HCT116 (cell line): ENCODE measurements at regions not wholly inside any gene's neighbourhood (a gene's known extent, or its start where the extent isn't known, plus 50 kb on each side); places are given as distances from the start of the nearest gene placed in this dataset.

Experiments used
- ATAC-seq: fragments of 200-7000 bp; cut with Tn5 transposase; 2 replicates; pipeline ENCODE4 v1.9.1; 2020; ENCODE audit warnings: mild to moderate bottlenecking, moderate library complexity
- BruUV-seq: library from RNA; stranded (reverse); fragments of 400-500 nt; replicated peaks from 2 replicates; lab custom pipeline; 2021; lab: Mats Ljungman, UMichigan
- CTCF ChIA-PET: fragments of 300-600 bp; sonication (Branson Sonifier 250); formaldehyde crosslinking; loops from one replicate; lab custom pipeline; 2021; ENCODE audit warnings: antibody characterized with exemption; lab: Charles Lee
- POLR2A ChIA-PET: fragments of 300-600, 350-600 bp; sonication (Branson Sonifier 250); formaldehyde crosslinking; loops from one replicate; lab custom pipeline; 2021; ENCODE audit warnings: antibody characterized with exemption; lab: Charles Lee
- RAD21 ChIA-PET, 2 experiments: fragments of 300-600 bp; sonication (Branson Sonifier 250); formaldehyde crosslinking; loops; one replicate each; lab custom pipeline; 2023; ENCODE audit warnings: low total read pairs in 2 of 2; ENCODE audit not compliant: uncharacterized antibody in 2 of 2, unreplicated experiment in 2 of 2, low non-redundant PET in 1 of 2; lab: Charles Lee
- DNase-seq: peaks from one replicate; pipeline ENCODE4 v3.0.0-alpha.2; 2010; ENCODE audit warnings: low read depth, low spot score
- H2AFZ ChIP-seq: fragments of 200-600 bp; shearing (Covaris generic), sonication (generic); 2 replicates; pipeline ENCODE4 v1.6.1; 2017; ENCODE audit warnings: low read depth, mixed run types, mixed read lengths, antibody characterized with exemption, low read length; ENCODE audit not compliant: poor library complexity, severe bottlenecking
- H3K27ac ChIP-seq: 2 replicates; pipeline ENCODE4 v1.5.1; 2012; ENCODE audit warnings: low read depth, low read length
- H3K27me3 ChIP-seq: fragments of 200-600 bp; sonication (generic); 2 replicates; pipeline ENCODE4 v1.6.1; 2016; ENCODE audit warnings: mixed run types, low read length, mixed read lengths; ENCODE audit not compliant: insufficient read depth
- H3K36me3 ChIP-seq, 2 experiments: fragments of 200-500 bp in 1 of 2; fragments of 200-600 bp in 1 of 2; sonication (Bioruptor generic) in 1 of 2; sonication (generic) in 1 of 2; 2 replicates each; pipeline versions ENCODE4 v1.5.1 to v1.6.1; 2014 to 2016; ENCODE audit warnings: low read length in 2 of 2, inconsistent platforms in 1 of 2, mixed read lengths in 1 of 2, mixed run types in 1 of 2; ENCODE audit not compliant: insufficient read depth in 2 of 2, control insufficient read depth in 1 of 2
- H3K4me1 ChIP-seq, 2 experiments: fragments of 200-600 bp in 1 of 2; sonication (generic) in 1 of 2; 2 replicates each; pipeline versions ENCODE4 v1.5.1 to v1.6.1; 2012 to 2017; ENCODE audit warnings: low read length in 2 of 2, inconsistent platforms in 1 of 2, mild to moderate bottlenecking in 1 of 2, mixed read lengths in 1 of 2, mixed run types in 1 of 2, moderate library complexity in 1 of 2; ENCODE audit not compliant: insufficient read depth in 2 of 2, control insufficient read depth in 1 of 2
- H3K4me2 ChIP-seq: fragments of 200-600 bp; sonication (generic); 2 replicates; pipeline ENCODE4 v1.6.1; 2017; ENCODE audit warnings: mixed run types, low read length, mixed read lengths
- H3K4me3 ChIP-seq, 2 experiments: fragments of 200-600 bp in 1 of 2; sonication (generic) in 1 of 2; replicated peaks in 1 of 2; 2 replicates each; pipeline ENCODE4 v1.5.1; 2011 to 2016; ENCODE audit warnings: low read length in 2 of 2, control low read depth in 1 of 2, low read depth in 1 of 2, mild to moderate bottlenecking in 1 of 2, mixed read lengths in 1 of 2, mixed run types in 1 of 2
- H3K79me2 ChIP-seq: fragments of 200-600 bp; sonication (generic); 2 replicates; pipeline ENCODE4 v1.6.1; 2017; ENCODE audit warnings: mild to moderate bottlenecking, mixed run types, low read length, moderate library complexity, mixed read lengths; ENCODE audit not compliant: insufficient read depth
- H3K9ac ChIP-seq: fragments of 200-600 bp; sonication (generic); 2 replicates; pipeline ENCODE4 v1.6.1; 2016; ENCODE audit warnings: low read length, mixed read lengths
- H3K9me2 ChIP-seq: fragments of 200-600 bp; sonication (generic), shearing (Covaris generic); 2 replicates; pipeline ENCODE4 v1.6.1; 2017; ENCODE audit warnings: mixed run types, mild to moderate bottlenecking, moderate library complexity; ENCODE audit not compliant: insufficient read depth
- H3K9me3 ChIP-seq, 2 experiments: fragments of 200-500 bp in 1 of 2; fragments of 200-600 bp in 1 of 2; sonication (Bioruptor generic) in 1 of 2; sonication (generic) in 1 of 2; 2 replicates each; pipeline ENCODE4 v1.6.1; 2014 to 2017; ENCODE audit warnings: low read length in 2 of 2, mixed read lengths in 2 of 2, inconsistent platforms in 1 of 2, low read depth in 1 of 2, mild to moderate bottlenecking in 1 of 2, mixed run types in 1 of 2, moderate library complexity in 1 of 2; ENCODE audit not compliant: control insufficient read depth in 1 of 2, insufficient read depth in 1 of 2
- H4K20me1 ChIP-seq: fragments of 200-600 bp; sonication (generic), shearing (Covaris generic); 2 replicates; pipeline ENCODE4 v1.6.1; 2017; ENCODE audit warnings: mixed run types, mild to moderate bottlenecking, moderate library complexity; ENCODE audit not compliant: insufficient read depth
- CBX3 ChIP-seq: IDR thresholded peaks from 2 replicates; pipeline ENCODE4 v1.6.1; 2012; ENCODE audit warnings: low read depth
- CEBPB ChIP-seq: IDR thresholded peaks from 2 replicates; pipeline ENCODE4 v1.6.1; 2012; ENCODE audit warnings: low read depth
- CTCF ChIP-seq, 3 experiments: fragments of 200-600 bp in 1 of 3; sonication (generic) in 1 of 3; IDR thresholded peaks in 2 of 3; conservative IDR thresholded peaks in 1 of 3; 2 replicates each; pipeline ENCODE4 v1.5.1; 2012 to 2017; ENCODE audit warnings: low read depth in 2 of 3, low read length in 2 of 3, antibody characterized with exemption in 1 of 3, borderline replicate concordance in 1 of 3, control low read depth in 1 of 3, mild to moderate bottlenecking in 1 of 3, mixed read lengths in 1 of 3, mixed run types in 1 of 3, moderate library complexity in 1 of 3; ENCODE audit not compliant: insufficient read depth in 1 of 3
- EGR1 ChIP-seq: IDR thresholded peaks from 2 replicates; pipeline ENCODE4 v1.6.1; 2012; ENCODE audit warnings: low read depth
- EZH2 ChIP-seq: fragments of 200-600 bp; sonication (generic); IDR thresholded peaks from 2 replicates; pipeline ENCODE4 v1.6.1; 2017; ENCODE audit warnings: antibody characterized with exemption, mixed run types
- FOSL1 ChIP-seq: IDR thresholded peaks from 2 replicates; pipeline ENCODE4 v1.6.1; 2012; ENCODE audit warnings: low read depth
- JUND ChIP-seq: IDR thresholded peaks from 2 replicates; pipeline ENCODE4 v1.6.1; 2012
- MAX ChIP-seq: IDR thresholded peaks from 2 replicates; pipeline ENCODE4 v1.6.1; 2012
- POLR2AphosphoS5 ChIP-seq: IDR thresholded peaks from 2 replicates; pipeline ENCODE4 v1.6.1; 2011; ENCODE audit warnings: mild to moderate bottlenecking, low read depth, low read length, moderate library complexity
- RAD21 ChIP-seq: IDR thresholded peaks from 2 replicates; pipeline ENCODE4 v1.6.1; 2012; ENCODE audit warnings: low read depth, mild to moderate bottlenecking
- SP1 ChIP-seq: IDR thresholded peaks from 2 replicates; pipeline ENCODE4 v1.6.1; 2012; ENCODE audit warnings: low read depth
- SRF ChIP-seq: IDR thresholded peaks from 2 replicates; pipeline ENCODE4 v1.6.1; 2012; ENCODE audit warnings: low read depth
- ZBTB33 ChIP-seq: IDR thresholded peaks from 2 replicates; pipeline ENCODE4 v1.6.1; 2011; ENCODE audit warnings: mild to moderate bottlenecking, low read length, moderate library complexity; ENCODE audit not compliant: insufficient replicate concordance; ENCODE audit errors: extremely low read depth
- ZNF274 ChIP-seq: fragments of 200-500 bp; sonication (Bioruptor generic); IDR thresholded peaks from 2 replicates; pipeline ENCODE4 v1.6.1; 2014; ENCODE audit warnings: mild to moderate bottlenecking, low read depth, low read length, inconsistent platforms
- intact Hi-C: fragments of 100-400 bp; cut with micrococcal nuclease; formaldehyde crosslinking; loops from 2 replicates; pipeline ENCODE4 v1.10.0; 2022
- TF ChIP-seq, protein P1 (sequence below): IDR thresholded peaks from 2 replicates; pipeline ENCODE4 v1.6.1; 2012; ENCODE audit warnings: low read depth
- TF ChIP-seq, protein P2 (sequence below): IDR thresholded peaks from 2 replicates; pipeline ENCODE4 v1.6.1; 2012

DNA sequence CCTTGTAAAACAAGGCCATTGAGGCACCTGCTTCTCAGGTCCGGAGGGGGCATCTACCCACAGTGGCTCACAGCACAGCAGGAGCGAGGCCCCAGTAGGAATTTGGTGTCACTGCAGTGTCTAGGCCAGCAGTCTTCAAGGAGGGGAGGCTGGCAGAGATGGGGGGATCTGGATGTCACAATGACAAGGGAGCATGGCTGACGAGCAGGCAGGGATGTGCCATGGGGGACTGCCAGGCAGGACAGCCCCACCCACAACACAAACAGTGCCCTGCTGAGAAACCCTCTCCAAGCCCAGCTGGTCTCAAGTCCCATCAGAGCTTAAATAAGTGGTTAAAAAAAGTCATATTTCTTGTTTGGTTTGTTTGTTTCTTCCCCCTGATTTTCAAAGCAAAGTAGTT is 121.0 kb upstream of the ZNF716 start (continued):
- no peak for TF ChIP-seq CBX3
- no peak for TF ChIP-seq MAX
- TF ChIP-seq CEBPB, result no peak
- TF ChIP-seq JUND, result no peak
- TF ChIP-seq SP1, result no peak
- TF ChIP-seq EZH2, result no peak
- TF ChIP-seq, all 23 proteins: peak for 0

DNA sequence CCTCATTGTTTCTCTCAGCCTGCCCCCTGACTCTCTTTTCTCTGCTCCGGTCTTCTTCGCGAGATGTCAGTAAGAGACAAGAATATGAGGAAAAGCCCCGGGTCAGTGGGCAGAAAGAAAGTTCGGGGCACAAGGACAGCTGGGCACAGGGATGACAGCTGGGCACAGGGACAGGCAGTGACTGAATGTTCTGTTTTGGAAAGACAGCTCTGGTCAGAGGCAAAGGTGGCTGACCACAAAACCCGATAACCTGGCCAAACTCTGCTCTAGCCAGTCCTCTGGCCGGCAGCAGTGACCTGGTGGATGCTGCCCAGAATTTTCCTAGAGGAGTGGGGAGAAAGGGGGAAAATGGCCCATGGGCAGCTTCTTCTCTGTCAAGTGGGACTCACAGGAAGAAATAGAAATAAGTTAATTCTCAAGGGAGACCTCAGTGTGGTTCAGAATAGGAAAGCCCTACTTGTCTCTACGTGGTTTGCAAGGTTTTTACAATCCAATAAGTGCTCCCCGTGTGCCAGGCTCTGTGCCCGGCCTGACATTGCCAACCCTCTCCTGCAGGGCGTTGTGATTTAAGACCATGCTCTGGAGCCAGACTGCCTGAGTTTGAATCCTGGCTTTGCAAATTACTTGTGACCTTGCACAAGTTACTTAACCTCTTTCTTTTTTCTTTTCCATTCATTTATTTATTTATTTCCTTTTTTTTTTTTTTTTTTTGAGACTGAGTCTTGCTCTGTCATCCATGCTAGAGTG is 110.6 kb upstream of the ZNF716 start:
- no TSS peak for BruUV-seq
- TF ChIP-seq, protein P1, sequence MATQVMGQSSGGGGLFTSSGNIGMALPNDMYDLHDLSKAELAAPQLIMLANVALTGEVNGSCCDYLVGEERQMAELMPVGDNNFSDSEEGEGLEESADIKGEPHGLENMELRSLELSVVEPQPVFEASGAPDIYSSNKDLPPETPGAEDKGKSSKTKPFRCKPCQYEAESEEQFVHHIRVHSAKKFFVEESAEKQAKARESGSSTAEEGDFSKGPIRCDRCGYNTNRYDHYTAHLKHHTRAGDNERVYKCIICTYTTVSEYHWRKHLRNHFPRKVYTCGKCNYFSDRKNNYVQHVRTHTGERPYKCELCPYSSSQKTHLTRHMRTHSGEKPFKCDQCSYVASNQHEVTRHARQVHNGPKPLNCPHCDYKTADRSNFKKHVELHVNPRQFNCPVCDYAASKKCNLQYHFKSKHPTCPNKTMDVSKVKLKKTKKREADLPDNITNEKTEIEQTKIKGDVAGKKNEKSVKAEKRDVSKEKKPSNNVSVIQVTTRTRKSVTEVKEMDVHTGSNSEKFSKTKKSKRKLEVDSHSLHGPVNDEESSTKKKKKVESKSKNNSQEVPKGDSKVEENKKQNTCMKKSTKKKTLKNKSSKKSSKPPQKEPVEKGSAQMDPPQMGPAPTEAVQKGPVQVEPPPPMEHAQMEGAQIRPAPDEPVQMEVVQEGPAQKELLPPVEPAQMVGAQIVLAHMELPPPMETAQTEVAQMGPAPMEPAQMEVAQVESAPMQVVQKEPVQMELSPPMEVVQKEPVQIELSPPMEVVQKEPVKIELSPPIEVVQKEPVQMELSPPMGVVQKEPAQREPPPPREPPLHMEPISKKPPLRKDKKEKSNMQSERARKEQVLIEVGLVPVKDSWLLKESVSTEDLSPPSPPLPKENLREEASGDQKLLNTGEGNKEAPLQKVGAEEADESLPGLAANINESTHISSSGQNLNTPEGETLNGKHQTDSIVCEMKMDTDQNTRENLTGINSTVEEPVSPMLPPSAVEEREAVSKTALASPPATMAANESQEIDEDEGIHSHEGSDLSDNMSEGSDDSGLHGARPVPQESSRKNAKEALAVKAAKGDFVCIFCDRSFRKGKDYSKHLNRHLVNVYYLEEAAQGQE, result no peak
- no peak for TF ChIP-seq JUND
- no peak for TF ChIP-seq SP1
- TF ChIP-seq CTCF (IDR thresholded peaks at IDR 0.05 in 2 of 3, conservative IDR thresholded peaks at IDR 0.05 in 1 of 3; ENCODE audit: borderline replicate concordance in 1 of 3, insufficient read depth in 1 of 3, low read depth in 2 of 3, low read length in 2 of 3), result no peak
- TF ChIP-seq MAX, result no peak
- TF ChIP-seq RAD21, result no peak
- TF ChIP-seq SRF, result no peak
- TF ChIP-seq EGR1, result no peak
- TF ChIP-seq FOSL1, result no peak
- no peak for TF ChIP-seq ZNF274
- TF ChIP-seq ZBTB33, result no peak
- TF ChIP-seq, protein P2, sequence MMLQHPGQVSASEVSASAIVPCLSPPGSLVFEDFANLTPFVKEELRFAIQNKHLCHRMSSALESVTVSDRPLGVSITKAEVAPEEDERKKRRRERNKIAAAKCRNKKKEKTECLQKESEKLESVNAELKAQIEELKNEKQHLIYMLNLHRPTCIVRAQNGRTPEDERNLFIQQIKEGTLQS, result no peak
- TF ChIP-seq EZH2, result no peak
- TF ChIP-seq POLR2AphosphoS5, result no peak

More for the DNA sequence above, 110.6 kb upstream of the ZNF716 start:
- Histone ChIP-seq H3K4me2 (no peak overlapping the region), H3K79me2 (no peaks in the 10 kb centered on the region), H3K27me3 (no peaks in the 10 kb centered on the region), H3K9me3 (peaks cover 3 to 10% of the 10 kb centered on the region in 2 experiments; a peak in 2 of 4 replicates), H3K27ac (no peak overlapping the region), H4K20me1 (no peaks in the 10 kb centered on the region), H3K9me2 (no peaks in the 10 kb centered on the region), H3K4me3 (no peak overlapping the region), H3K36me3 (no peaks in the 10 kb centered on the region), H3K4me1 (no peaks in the 10 kb centered on the region), H2AFZ (no peak overlapping the region), H3K9ac (no peak overlapping the region)
- ATAC-seq (no peak), DNase-seq (no peak)
- ChIA-PET RAD21 (no interaction called here), POLR2A (no interaction called here), CTCF (no interaction called here)
- intact Hi-C loops, result no loop called here
